ENCODE measurements at regions not wholly inside any gene's neighbourhood (a gene's known extent, or its start where the extent isn't known, plus 50 kb on each side); places are given as distances from the start of the nearest gene placed in this dataset.

DNA sequence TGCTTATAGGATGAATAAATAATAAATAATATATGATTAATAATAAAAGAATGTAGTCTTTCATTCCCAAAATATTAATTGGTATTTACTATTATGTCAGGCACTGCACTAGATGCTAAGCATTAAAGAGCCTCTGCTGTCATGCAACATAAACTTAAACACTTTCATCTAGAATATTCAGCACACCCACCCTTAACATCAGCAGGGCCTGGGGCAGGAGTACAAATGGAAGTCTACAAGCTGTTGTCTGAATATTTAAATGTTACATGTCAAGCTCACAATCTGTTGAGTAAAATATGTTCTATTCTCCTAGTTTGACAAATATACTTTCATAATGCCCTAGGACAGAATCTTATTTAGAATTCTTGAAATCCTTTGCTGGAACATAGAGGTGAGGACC is 395.1 kb downstream of the EPM2A start:
- DNase-seq (ENCODE audit: low read depth in 2 of 2, low spot score in 1 of 2): no peak

DNA sequence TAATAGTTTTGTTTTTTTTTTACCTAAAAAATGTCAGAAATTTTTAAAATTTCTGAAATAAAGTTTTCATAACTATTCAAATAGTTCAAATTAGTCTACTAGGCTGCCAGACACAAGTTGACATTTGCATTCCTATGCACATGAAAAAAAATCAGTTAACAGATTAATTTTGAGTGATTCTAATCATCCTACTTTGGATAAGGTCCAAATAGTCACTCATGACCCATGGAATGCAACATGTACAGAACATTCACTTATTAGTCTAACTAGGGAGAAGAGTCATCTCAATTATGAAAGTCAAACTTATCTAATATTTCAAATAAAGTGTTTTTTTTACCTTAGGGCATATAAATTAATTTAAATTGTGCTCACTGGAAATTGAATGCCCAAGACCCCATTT is 390.2 kb downstream of the EPM2A start:
- no peak for DNase-seq (ENCODE audit: low read depth in 2 of 2, low spot score in 1 of 2)

DNA sequence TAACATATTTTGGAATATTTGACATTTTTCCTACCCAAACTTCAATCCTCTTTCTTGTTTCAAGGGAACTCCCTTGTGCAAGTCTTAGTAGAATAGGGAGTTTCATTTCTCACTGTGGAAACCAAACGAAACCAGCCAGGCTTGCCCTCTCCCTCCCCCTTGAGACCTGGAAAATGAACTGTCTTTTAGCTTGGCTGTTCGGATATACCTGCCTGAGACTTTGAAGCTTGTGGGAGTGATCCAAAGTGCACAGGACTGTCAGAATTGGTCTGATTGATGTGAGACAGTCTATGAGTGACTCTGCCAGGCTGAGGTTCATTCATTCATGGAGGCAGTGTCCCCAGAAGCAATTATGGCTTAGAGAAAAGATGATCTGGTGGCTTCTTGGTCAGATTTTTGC is 388.1 kb downstream of the EPM2A start:
- no peak for DNase-seq (ENCODE audit: low read depth in 2 of 2, low spot score in 1 of 2)

DNA sequence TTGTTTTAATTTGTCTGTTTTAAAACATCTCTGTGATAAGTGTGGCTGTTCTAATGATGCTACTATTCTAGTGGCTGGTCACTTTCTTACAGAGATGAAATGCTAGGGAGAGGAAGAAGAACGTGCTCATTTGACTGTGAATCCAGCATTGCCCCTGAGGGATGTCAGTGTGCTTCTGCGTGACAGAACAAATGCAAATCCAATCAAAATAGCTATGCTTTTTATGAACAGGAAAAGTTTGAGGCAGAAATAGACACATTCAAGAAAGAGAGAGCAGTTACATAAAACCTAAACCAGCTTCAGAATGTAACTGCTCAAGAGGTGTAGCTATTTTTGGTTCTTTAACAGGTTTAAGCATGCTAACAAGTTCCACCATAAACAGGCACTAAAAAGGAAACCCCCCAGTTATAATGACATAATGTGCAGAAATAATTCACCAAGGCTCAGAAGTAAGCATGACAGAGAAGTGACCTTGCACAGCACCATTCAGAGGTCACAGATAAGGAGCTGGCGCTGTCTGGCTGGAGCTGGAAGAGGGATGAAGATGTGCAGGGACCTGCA is 385.3 kb downstream of the EPM2A start:
- DNase-seq (ENCODE audit: low read depth in 2 of 2, low spot score in 1 of 2): no peak

DNA sequence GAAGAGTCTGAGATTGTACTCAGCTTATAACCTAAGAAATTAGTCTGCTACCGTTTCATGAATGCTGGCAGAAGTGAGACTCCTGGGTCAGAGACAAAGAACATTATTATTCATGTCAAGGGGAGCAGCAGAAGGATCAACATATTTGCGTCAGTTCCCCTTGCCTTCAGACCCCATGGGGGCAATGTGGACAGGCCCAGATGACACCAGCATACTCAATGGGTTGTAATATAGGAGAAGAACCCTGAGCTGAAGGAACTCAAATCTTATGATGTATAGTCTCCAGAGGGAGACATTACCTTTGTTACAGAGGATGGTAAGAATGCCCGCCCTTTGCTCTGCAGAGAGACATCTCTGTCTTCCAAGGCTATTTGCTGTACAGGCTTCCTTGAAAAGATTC is 384.4 kb downstream of the EPM2A start:
- no peak for DNase-seq (ENCODE audit: low read depth in 2 of 2, low spot score in 1 of 2)

DNA sequence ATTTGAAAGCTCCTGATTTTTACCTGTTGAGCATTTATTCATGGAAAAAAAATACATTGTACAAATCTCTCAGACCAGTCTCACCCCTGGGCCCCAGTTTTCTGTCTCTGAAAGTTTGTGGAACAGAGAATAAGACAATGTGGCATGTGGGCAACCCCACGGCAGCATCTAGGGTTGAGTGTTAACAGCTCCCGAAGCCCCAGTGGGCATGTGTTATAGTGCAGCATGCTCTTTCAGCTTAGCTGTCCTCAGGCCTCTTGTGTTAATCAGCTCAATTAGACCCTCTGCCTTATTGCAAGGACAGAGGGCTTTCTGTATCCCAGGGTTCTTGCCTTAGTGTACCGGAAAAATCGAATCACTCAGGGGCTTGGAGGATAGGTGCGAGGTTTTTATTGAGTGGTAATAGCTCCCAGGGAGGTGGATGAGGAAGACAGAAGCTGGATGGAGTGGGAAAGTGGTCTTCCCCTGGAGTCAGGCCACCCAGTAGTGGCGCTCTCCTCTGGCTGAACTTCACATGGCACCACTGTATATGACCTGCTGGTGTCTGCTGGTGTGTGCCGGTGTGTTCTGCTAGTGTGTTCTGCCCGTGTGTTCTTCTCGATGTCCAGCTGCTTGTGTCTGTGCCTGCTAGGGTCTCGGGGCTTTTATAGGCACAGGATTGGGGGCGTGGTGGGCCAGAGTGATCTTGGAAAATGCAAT is 382.8 kb downstream of the EPM2A start:
- DNase-seq (ENCODE audit: low read depth in 2 of 2, low spot score in 1 of 2): no peak

DNA sequence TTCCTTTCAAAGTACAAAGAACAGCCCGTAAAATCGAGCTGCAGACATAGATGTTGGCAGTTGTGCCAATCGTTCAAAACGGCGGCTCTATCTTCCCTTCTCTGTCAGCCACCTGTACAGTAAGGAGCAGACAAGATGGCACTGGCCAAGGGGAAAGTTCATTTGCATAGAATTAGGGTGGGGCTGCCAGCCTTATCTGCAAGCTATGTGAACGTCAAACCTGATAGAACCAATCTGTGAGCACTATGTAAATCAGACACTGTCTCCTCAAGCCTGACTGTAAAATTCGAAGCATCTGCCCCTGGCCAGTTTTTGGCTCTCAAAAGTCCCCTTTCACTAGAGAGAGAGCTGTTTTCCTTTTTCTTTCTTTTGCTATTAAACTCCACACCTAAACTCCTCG is 374.5 kb downstream of the EPM2A start:
- DNase-seq (ENCODE audit: low read depth in 2 of 2, low spot score in 1 of 2): no peak

DNA sequence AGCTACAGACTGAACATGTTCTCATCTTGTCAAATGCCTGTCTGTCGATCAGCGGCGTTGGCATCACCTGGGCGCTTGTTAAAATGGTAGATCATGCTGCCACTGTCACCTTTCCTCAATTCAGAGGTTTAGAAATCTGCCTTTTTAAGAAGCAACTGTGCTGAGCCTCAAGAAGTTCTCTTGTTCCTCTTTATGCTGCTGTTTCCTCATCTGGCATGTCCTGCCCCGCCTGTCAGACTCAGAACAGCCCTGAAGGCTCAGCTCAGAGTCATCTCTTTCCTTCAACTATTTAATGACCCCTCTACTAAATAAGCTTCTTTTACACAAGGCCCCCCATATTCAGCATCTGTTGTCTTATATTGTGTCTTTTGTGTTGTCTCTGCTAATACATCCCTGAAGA is 368.2 kb downstream of the EPM2A start:
- no peak for DNase-seq (ENCODE audit: low read depth in 2 of 2, low spot score in 1 of 2)

DNA sequence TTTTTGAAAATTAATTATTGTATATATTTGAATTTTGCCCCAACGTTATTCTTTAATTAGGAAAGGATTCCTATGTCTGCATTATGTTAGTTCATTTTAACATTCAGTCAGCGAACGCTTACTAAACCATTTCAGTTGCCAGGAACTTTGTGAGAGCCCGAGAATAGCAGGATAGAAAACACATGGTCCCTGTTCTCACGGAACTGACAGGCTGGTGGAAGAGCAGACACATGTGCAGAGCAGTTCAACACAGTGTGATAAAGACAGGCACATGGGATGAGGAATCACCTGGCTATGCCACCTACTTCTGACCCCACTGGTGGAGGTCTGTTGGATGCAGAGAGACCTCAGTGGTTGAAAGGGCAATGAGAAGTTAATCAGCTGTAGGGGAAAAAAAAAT is 367.2 kb downstream of the EPM2A start:
- no peak for DNase-seq (ENCODE audit: low read depth in 2 of 2, low spot score in 1 of 2)

DNA sequence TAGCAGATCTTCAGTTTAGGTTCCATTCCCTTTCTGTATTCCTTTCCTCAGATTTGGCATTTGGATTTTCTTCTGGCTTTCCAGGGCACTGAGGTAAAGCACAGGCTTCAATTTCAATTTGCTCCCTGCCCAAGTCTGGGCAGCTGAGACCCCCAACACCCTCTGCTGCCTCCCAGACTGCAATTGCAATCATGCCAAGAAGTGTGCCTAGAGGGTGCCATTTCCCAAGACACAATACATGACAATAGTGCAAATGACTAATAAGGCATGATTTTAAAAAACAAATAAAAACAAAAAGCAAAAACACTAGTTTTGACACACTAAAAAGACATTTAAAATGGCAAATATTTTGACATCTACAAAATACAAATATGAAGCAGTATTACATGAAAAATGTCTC is 364.8 kb downstream of the EPM2A start:
- DNase-seq (ENCODE audit: low read depth in 2 of 2, low spot score in 1 of 2): no peak

DNA sequence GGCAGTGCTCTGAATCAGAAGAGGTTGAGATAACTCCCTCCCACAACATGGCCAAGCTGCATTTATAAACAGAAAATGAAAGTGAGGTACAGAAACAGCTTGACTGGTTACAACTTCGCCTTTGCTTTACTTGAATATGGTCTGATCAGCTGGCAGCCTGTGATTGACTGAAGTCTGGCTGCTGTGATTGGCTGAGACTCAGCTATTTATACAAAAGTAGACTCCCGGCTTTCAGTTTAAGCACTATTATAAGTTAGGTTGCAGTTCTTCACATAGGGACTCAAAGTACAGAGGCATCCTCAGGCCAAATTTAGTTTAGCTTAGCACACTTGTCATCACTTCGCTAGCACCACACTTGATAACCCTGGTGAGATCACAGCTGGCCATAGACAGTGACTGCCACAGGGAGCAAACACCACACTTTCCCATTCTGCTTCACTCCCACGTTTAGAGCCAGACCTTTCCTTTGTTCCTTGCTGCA is 362.6 kb downstream of the EPM2A start:
- DNase-seq (ENCODE audit: low read depth in 2 of 2, low spot score in 1 of 2): no peak

DNA sequence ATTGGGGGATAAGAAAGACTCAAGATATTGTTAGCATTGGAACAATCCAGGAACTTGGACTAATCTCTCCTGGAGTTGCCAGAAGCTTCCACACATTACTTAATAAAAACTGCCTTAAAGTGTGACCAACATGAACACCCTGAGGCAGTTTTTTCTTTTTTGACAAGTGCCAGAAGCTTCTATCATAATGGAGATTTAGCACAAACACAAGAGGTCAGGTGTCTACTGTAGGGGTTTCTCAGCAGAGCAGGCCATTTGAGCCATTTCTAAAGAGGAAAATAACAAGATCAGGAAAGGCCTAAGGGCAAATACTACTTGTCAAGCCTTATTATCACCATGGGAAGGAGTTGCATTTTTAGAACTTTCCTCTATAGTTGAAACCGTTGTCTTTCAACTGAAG is 361.5 kb downstream of the EPM2A start:
- DNase-seq (ENCODE audit: low read depth in 2 of 2, low spot score in 1 of 2): no peak

DNA sequence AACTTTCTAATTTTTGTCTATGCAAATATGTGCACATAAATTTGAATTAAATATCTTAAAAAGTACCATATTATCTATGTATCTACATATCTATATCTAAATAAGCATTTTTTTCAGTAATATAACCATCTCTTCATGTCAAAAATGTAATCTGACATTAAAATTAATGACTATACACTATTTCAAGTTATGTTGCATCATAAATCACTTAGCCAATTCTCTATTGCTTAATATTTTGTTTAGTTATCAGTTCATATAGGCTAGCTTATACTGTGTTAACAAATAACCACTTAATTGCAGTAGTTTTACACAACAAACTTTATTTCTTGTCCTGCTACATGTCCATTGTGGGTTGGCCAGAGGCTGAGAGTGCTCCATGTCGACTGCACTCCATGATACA is 360.8 kb downstream of the EPM2A start:
- DNase-seq (ENCODE audit: low read depth in 2 of 2, low spot score in 1 of 2): no peak

DNA sequence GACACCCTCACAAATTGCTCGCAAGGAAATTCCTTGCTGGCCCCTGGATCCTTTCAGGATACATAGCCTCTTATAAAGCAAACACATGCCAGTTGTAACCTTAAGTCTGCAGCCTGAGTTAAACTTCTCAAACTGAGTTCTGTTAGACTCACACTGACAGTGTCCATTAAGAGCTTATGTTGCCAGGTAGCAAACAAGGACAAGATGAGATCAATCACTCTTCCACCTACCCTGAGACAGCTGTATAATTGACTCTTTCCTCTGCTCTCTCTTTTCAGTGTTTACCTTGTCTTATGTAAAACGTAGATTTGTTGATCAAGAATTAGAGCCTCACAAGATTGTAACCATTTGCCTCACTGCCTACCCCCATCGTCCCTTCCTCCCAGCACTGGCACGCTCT is 359.8 kb downstream of the EPM2A start:
- DNase-seq (ENCODE audit: low read depth in 2 of 2, low spot score in 1 of 2): no peak

DNA sequence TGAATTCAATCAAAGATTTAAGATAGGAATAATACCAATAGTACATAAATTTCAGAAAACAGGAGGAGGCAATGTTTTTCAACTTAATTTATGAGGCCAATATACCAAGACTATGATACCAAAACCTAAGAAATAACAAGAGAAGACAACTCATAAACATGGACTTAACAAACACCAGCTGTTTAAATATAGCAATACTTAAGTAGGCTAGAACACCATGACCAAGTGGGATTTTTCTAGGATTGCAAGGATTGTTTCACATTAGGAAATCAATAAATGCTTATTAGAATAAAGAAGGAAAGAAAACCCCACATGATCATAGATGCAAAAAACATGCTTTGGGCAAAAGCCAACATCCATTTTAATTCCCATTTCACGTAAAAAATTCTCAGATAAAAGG is 355.1 kb downstream of the EPM2A start:
- DNase-seq (ENCODE audit: low read depth in 2 of 2, low spot score in 1 of 2): no peak

DNA sequence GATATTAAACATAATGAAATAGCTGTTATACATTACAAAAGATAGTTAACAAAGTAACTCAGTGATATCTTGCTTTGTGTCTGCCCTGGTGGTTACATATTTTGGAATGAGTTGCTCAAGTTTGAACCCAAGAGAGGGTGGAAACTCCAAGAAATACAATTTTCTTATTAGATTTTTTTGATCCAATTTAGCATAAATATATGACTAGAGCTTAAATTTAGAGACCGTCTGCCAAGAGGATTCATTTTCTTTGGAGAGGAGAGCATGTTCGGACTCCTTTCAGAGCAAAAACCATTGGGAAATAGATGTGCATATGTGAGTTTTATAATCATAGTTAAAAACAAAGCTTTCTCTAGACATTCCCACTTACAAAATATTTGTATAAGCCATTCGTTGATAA is 353.4 kb downstream of the EPM2A start:
- DNase-seq (ENCODE audit: low read depth in 2 of 2, low spot score in 1 of 2): no peak

DNA sequence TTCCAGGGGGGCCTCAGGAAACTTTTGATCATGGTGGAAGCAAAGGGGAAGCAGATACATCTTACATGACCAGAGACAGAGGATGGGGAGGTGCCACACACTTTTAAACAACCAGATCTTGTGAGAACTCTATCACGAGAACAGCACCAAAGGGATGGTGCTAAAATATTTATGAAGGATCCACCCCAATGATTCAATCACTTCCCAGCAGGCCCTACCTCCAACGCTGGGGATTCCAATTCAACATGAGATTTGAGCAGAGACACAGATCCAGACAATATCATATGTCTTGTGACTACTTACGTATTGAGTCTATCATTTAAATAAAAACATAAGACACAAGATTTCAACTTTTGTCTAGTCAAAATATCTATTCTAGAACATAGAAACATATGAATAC is 351.9 kb downstream of the EPM2A start:
- DNase-seq (ENCODE audit: low read depth in 2 of 2, low spot score in 1 of 2): no peak

DNA sequence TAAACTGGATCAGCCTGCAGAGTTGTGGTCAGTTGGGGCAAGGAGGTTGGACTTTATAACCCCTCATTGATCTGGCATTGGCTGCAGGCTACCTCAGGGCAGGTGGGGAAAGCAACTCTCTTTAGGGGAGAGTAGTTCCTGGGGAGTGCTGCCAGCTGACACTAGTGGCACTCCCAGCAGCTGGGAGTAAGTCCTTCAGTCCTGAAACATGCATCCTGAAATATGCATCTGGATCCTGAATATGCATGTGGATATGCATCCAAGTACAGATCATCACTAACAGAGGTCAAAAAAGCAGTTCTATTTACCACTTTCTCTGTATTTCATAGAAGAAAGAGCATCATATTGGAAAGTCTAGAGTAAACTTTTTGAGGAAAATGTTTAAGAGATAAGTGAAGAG is 350.8 kb downstream of the EPM2A start:
- no peak for DNase-seq (ENCODE audit: low read depth in 2 of 2, low spot score in 1 of 2)

DNA sequence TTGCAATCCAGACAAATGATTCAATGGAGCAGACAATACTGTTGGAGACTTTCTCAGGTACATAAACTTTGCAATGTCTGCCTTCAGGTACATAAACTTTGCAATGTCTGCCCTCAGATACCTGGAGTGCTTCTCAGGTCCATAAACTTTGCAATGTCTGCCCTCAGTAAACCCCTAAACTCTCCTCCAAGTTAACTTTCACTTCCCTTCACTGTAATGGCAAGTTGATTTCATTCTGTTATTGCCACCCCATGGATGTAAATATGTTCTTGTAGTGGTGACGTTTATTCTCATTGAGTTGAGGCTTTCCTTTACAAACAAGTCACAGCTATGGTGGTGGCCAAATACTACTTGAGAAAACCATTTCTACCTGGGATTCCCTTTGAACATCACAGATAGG is 338.8 kb downstream of the EPM2A start:
- no peak for DNase-seq (ENCODE audit: low read depth in 2 of 2, low spot score in 1 of 2)

DNA sequence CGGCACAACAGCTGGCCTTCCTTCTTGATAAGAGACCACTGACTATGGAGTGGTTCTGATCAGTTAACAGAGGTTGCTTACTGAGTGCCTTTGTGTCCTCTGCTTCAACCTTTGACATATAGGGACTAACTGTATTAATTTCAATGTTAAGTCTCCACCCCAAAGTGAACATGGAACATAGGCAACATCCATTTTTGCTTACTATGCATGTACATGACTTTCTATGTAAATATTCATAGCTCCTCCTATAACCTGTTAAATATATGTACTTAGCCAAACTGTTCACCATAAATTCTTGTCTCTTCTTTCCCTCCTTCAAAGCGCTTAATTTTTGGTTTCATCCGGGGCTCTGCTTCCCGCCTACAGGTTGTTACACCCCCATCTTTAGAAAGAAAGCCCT is 334.8 kb downstream of the EPM2A start:
- no peak for DNase-seq (ENCODE audit: low read depth in 2 of 2, low spot score in 1 of 2)

DNA sequence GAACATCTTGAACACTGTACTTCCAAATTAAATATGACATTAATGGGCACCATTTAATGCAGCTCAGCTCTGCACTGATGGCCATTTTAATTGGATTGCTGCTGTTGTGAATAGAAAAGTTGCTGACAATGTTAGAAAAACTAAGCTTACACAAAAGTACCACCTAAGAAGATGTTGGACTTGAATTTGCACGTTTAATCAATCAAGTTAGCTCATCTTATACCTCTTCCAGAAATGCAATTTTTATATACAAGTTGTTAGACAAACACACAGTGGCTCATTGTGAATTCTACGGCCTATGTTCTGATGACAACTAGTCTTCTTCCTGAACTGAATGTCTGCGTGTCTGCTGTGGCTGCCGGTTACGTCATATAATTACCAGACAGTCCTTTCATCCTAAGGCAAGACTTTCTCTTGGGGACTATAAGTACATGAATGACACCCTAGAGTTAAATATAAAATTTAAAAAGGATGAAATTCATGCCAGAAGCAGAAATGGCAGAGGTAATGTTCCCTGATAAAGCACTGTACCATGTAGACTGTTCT is 330.2 kb downstream of the EPM2A start:
- no peak for DNase-seq (ENCODE audit: low read depth in 2 of 2, low spot score in 1 of 2)

DNA sequence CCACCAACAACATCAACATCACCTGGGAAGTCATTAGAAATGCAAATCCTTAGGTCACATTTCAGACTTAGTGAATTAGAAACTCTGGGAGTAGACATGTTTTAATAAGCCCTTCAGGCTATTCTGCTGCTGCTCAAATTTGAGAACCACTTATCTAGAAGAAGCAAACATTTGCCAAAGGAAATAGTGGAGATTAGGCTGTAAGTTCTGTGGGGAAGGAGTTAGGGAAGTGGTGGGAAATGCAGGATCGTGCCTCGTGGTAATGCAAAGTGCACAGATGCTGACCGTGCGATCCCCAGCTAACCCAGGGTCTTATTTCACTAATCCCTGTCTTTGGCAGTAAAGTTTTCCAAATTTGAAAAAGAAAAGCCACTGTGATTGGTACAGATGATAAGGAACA is 328.5 kb downstream of the EPM2A start:
- no peak for DNase-seq (ENCODE audit: low read depth in 2 of 2, low spot score in 1 of 2)

DNA sequence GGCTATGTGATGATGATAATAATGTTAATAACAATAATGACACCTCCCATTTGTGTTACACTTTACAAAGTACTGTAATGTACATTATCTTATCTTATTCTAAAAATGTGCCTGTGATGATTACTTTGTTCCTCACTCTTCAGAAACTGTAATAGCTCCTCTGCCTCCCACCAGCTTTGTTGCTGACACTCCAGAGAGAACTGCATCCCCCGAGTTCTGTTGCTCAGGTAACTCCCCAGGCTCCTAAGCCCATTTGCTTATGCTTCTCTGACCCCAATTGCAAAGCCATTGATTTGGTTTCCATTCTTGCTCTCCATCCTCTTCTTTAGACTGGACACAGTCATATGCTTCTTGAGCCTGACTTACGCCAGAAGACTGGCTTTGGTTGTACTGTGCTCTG is 319.7 kb downstream of the EPM2A start:
- DNase-seq (ENCODE audit: low read depth in 2 of 2, low spot score in 1 of 2): no peak
